Smooth muscle cell (in vitro differentiated cells): ENCODE measurements at regions not wholly inside any gene's neighbourhood (a gene's known extent, or its start where the extent isn't known, plus 50 kb on each side); places are given as distances from the start of the nearest gene placed in this dataset.
A peak's percentile ranks its signal among the peaks of the same experiment; 100 is the strongest.
"Not testable (repeated sequence)": the region's sequence is repeated elsewhere in the genome, so short reads cannot be mapped to it uniquely, and the experiment has no call there.

Source experiments
- DNase-seq: peaks from one replicate; lab custom pipeline; 2025; ENCODE audit not compliant: unreplicated experiment; lab: John Stamatoyannopoulos, UW
- H2AFZ ChIP-seq: fragments of 200-600 bp; sonication (generic); 2 replicates; pipeline ENCODE4 v1.6.0; 2016; ENCODE audit warnings: antibody characterized with exemption, low read depth, mild to moderate bottlenecking
- H3F3A ChIP-seq: fragments of 200-600 bp; sonication (generic); 2 replicates; pipeline ENCODE4 v1.6.0; 2017; ENCODE audit warnings: antibody characterized with exemption, low read depth
- H3K27ac ChIP-seq: fragments of 200-600 bp; sonication (generic); 2 replicates; pipeline ENCODE4 v1.5.1; 2016; ENCODE audit warnings: low read depth, mild to moderate bottlenecking
- H3K27me3 ChIP-seq: fragments of 200-600 bp; sonication (generic); 2 replicates; pipeline ENCODE4 v1.6.1; 2016; ENCODE audit warnings: low read depth, mild to moderate bottlenecking
- H3K36me3 ChIP-seq: fragments of 200-600 bp; sonication (generic); 2 replicates; pipeline ENCODE4 v1.5.1; 2016; ENCODE audit warnings: low read depth
- H3K4me1 ChIP-seq: fragments of 200-600 bp; sonication (generic); 2 replicates; pipeline ENCODE4 v1.5.1; 2016; ENCODE audit warnings: low read depth
- H3K4me2 ChIP-seq: fragments of 200-600 bp; sonication (generic); 2 replicates; pipeline ENCODE4 v1.6.0; 2016; ENCODE audit warnings: mild to moderate bottlenecking
- H3K4me3 ChIP-seq: fragments of 200-600 bp; sonication (generic); 2 replicates; pipeline ENCODE4 v1.5.1; 2016; ENCODE audit warnings: mild to moderate bottlenecking
- H3K79me2 ChIP-seq: fragments of 200-600 bp; sonication (generic); 2 replicates; pipeline ENCODE4 v1.6.0; 2016; ENCODE audit warnings: low read depth, mild to moderate bottlenecking
- H3K9ac ChIP-seq: fragments of 200-600 bp; sonication (generic); 2 replicates; pipeline ENCODE4 v1.6.0; 2016; ENCODE audit warnings: low read depth
- H3K9me3 ChIP-seq: fragments of 200-600 bp; sonication (generic); replicated peaks from 2 replicates; pipeline ENCODE4 v1.5.1; 2016; ENCODE audit warnings: low read depth
- H4K20me1 ChIP-seq: fragments of 200-600 bp; sonication (generic); 2 replicates; pipeline ENCODE4 v1.6.0; 2016; ENCODE audit warnings: low read depth
- CTCF ChIP-seq: fragments of 200-600 bp; sonication (generic); IDR thresholded peaks from 2 replicates; pipeline ENCODE4 v1.5.1; 2017; ENCODE audit warnings: borderline replicate concordance, mild to moderate bottlenecking, antibody characterized with exemption; ENCODE audit not compliant: insufficient read depth, poor library complexity, severe bottlenecking
- WGBS: methylation state at CpG from one replicate; pipeline ENCODE4 v1.1.7; 2016; ENCODE audit warnings: low lambda C conversion rate; 5-methylcytosine and 5-hydroxymethylcytosine counted together

DNA sequence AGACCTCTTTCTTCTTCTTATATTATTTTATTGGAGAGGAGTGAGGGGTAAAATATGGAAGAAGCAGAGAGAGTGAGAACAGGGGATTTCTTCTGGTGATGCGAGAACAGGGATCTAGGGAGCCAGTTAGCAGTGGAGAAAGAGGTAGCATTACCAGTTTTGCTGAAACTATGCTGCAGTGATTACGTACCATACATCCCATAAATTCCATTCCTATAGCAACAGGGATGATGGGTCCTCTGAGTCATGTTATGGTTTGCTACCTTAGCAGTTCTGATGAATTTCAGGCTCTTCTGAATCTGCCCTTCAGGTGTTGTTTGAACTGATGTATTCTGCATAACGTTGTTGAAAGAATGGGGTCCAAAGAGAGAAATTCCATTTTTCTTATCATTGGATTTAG is 625.4 kb upstream of the LRFN5 start:
- no peaks in the 10 kb centered on the region for H3F3A ChIP-seq
- 85% methylated on average over 3 of the region's 3 CpGs for WGBS
- no peak for DNase-seq
- no peak overlapping the region for H3K9ac ChIP-seq
- no peaks in the 10 kb centered on the region for H3K9me3 ChIP-seq
- H3K27ac ChIP-seq = peak overlapping the region; percentile 63
- H3K4me1 ChIP-seq = no peaks in the 10 kb centered on the region
- no peak overlapping the region for H2AFZ ChIP-seq
- no peak for TF ChIP-seq CTCF
- H3K27me3 ChIP-seq = no peaks in the 10 kb centered on the region
- no peak overlapping the region for H3K4me3 ChIP-seq
- no peak overlapping the region for H3K4me2 ChIP-seq
- no peaks in the 10 kb centered on the region for H3K79me2 ChIP-seq
- no peaks in the 10 kb centered on the region for H3K36me3 ChIP-seq
- H4K20me1 ChIP-seq = no peaks in the 10 kb centered on the region

DNA sequence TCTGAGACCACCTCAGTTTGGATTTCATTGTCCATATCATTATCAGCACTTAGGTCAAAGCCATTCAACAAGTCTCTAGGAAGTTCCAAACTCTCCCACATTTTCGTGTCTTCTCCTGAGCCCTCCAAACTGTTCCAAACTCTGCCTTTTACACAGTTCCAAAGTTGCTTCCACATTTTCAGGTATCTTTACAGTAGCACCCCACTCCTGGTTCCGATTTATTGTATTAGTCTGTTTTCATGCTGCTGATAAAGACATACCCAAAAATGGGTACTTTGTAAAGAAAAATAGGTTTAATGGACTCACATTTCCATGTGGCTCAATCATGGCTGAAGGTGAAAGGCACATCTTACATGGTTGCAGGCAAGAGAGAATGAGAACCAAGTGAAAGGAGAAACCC is 646.4 kb upstream of the LRFN5 start:
- not testable (repeated sequence) for H3K27ac ChIP-seq, H3K9ac ChIP-seq, H3K36me3 ChIP-seq, H4K20me1 ChIP-seq, H3K9me3 ChIP-seq, H3K27me3 ChIP-seq, H2AFZ ChIP-seq, DNase-seq, H3K4me3 ChIP-seq, H3K4me2 ChIP-seq, H3F3A ChIP-seq
- Histone ChIP-seq H3K4me1 (peaks cover 13% of the 10 kb centered on the region), H3K79me2 (peaks cover 52% of the 10 kb centered on the region)
- 96% methylated on average over 2 of the region's 2 CpGs for WGBS

DNA sequence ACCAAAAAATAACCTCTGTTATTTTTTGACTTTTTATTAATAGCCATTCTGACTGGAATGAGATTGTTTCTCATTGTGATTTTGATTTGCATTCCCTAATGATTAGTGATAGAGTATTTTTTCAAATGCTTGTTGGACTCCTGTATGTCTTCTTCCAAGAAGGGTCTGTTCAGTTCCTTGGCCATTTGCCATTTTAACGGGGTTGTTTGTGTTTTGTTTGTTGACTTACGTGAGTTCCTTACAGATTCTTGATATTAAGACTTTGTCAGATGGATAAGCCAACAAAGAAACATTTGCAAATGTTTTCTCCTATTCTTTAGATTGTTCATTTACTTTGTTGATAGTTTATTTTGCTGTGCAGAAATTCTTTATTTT is 651.6 kb upstream of the LRFN5 start:
- Histone ChIP-seq H3K27ac (peak overlapping the region; percentile 31), H4K20me1 (no peaks in the 10 kb centered on the region), H3K79me2 (peaks cover 36% of the 10 kb centered on the region), H3K4me1 (peaks cover 13% of the 10 kb centered on the region), H3K27me3 (no peaks in the 10 kb centered on the region), H3K9ac (peak overlapping the region; percentile 50), H3K36me3 (peaks cover under 1% of the 10 kb centered on the region), H3K4me2 (peak overlapping the region; percentile 87), H3K4me3 (peak overlapping the region; percentile 63), H2AFZ (peak overlapping the region; percentile 85), H3K9me3 (no peaks in the 10 kb centered on the region), H3F3A (no peaks in the 10 kb centered on the region)
- no peak for TF ChIP-seq CTCF
- 10% methylated on average over 2 of the region's 2 CpGs for WGBS
- DNase-seq = no peak

GRCh38 chr14:40954448-40955130 is 652.1 kb upstream of the LRFN5 start:
- Histone ChIP-seq H3K4me2 (peak overlapping the region; percentile 87), H3K9ac (peak overlapping the region; percentile 50), H3K4me1 (peaks cover 13% of the 10 kb centered on the region), H3K27ac (peak overlapping the region; percentile 31), H2AFZ (peak overlapping the region; percentile 85), H3K79me2 (peaks cover 34% of the 10 kb centered on the region), H3K4me3 (peak overlapping the region; percentile 63)
- H3K27me3 ChIP-seq, H3K36me3 ChIP-seq, H3F3A ChIP-seq, DNase-seq, H3K9me3 ChIP-seq, H4K20me1 ChIP-seq: not testable (repeated sequence)
- 11% methylated on average over 25 of the region's 34 CpGs for WGBS

DNA sequence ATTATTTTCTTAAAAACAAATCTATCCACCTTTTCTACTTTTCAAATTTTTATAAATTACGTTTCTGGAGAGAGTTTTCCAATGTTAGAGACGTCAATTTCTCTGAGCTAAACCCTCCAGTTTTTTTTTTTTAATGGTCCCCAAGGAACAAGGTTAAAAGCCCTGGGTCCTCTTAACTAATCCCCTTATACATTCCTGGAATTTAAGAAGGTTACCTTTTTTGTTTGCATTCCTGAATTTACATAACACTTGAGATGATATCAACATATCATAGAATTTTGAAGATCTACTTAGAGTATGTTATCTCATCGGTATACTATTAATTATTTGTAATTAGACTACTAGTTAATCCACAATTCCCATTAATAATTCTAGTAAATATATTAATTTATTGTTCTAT is 662.2 kb upstream of the LRFN5 start:
- Histone ChIP-seq H3K27ac (no peak overlapping the region), H3F3A (no peaks in the 10 kb centered on the region), H3K9me3 (no peaks in the 10 kb centered on the region), H3K4me2 (no peak overlapping the region), H3K9ac (no peak overlapping the region), H4K20me1 (no peaks in the 10 kb centered on the region), H3K4me1 (peaks cover 5% of the 10 kb centered on the region), H2AFZ (no peak overlapping the region), H3K4me3 (no peak overlapping the region), H3K79me2 (no peaks in the 10 kb centered on the region), H3K27me3 (no peaks in the 10 kb centered on the region), H3K36me3 (no peaks in the 10 kb centered on the region)
- DNase-seq = no peak
- 39% methylated on average over 3 of the region's 3 CpGs for WGBS
- TF ChIP-seq CTCF = no peak
